MV-4-11 (cell line): ENCODE measurements at regions not wholly inside any gene's neighbourhood (a gene's known extent, or its start where the extent isn't known, plus 50 kb on each side); places are given as distances from the start of the nearest gene placed in this dataset.

ENCODE experiments used
- DNase-seq: peaks from one replicate; lab custom pipeline; 2025; lab: John Stamatoyannopoulos, UW

GRCh38 chr6:9612489-9612888, 802.4 kb downstream of the TFAP2A start:
- peak; percentile 16 for DNase-seq

GRCh38 chr6:9610620-9611415, 804.1 kb downstream of the TFAP2A start:
- no peak for DNase-seq

- DNase-seq: no peak
Measured at GRCh38 chr6:9606435-9607134, 808.3 kb downstream of the TFAP2A start.

GRCh38 chr6:9594746-9595145, 820.1 kb downstream of the TFAP2A start:
- no peak for DNase-seq

GRCh38 chr6:9593554-9593953, 821.3 kb downstream of the TFAP2A start:
- DNase-seq: no peak

- no peak for DNase-seq
Measured at GRCh38 chr6:9583753-9584352, 831.0 kb downstream of the TFAP2A start.

- no peak for DNase-seq
Measured at GRCh38 chr6:9581155-9581554, 833.7 kb downstream of the TFAP2A start.

GRCh38 chr6:9576521-9576920, 838.4 kb downstream of the TFAP2A start:
- DNase-seq: no peak

GRCh38 chr6:9566096-9566495, 848.8 kb downstream of the TFAP2A start:
- DNase-seq: no peak

- no peak for DNase-seq
Measured at GRCh38 chr6:9564021-9564420, 850.9 kb downstream of the TFAP2A start.

- DNase-seq: no peak
Measured at GRCh38 chr6:9563568-9563967, 851.3 kb downstream of the TFAP2A start.

- DNase-seq: no peak
Measured at GRCh38 chr6:9554806-9555205, 860.1 kb downstream of the TFAP2A start.

GRCh38 chr6:9554323-9554722, 860.6 kb downstream of the TFAP2A start:
- no peak for DNase-seq

GRCh38 chr6:9553002-9553401, 861.9 kb downstream of the TFAP2A start:
- no peak for DNase-seq

- no peak for DNase-seq
Measured at GRCh38 chr6:9543649-9544048, 871.2 kb downstream of the TFAP2A start.

GRCh38 chr6:9540534-9541126, 874.2 kb downstream of the TFAP2A start:
- DNase-seq: peak; percentile 27

GRCh38 chr6:9540126-9540525, 874.7 kb downstream of the TFAP2A start:
- no peak for DNase-seq

- no peak for DNase-seq
Measured at GRCh38 chr6:9539231-9539755, 875.6 kb downstream of the TFAP2A start.

GRCh38 chr6:9537381-9537780, 877.5 kb downstream of the TFAP2A start:
- DNase-seq: no peak

GRCh38 chr6:9535106-9535505, 879.8 kb downstream of the TFAP2A start:
- no peak for DNase-seq

GRCh38 chr6:9532621-9533557, 882.0 kb downstream of the TFAP2A start:
- DNase-seq: no peak
